NCI-H1436 (cell line): ENCODE measurements at regions not wholly inside any gene's neighbourhood (a gene's known extent, or its start where the extent isn't known, plus 50 kb on each side); places are given as distances from the start of the nearest gene placed in this dataset.
A peak's percentile ranks its signal among the peaks of the same experiment; 100 is the strongest.

Experiments
- DNase-seq: peaks from one replicate; lab custom pipeline; 2025; lab: John Stamatoyannopoulos, UW

DNA sequence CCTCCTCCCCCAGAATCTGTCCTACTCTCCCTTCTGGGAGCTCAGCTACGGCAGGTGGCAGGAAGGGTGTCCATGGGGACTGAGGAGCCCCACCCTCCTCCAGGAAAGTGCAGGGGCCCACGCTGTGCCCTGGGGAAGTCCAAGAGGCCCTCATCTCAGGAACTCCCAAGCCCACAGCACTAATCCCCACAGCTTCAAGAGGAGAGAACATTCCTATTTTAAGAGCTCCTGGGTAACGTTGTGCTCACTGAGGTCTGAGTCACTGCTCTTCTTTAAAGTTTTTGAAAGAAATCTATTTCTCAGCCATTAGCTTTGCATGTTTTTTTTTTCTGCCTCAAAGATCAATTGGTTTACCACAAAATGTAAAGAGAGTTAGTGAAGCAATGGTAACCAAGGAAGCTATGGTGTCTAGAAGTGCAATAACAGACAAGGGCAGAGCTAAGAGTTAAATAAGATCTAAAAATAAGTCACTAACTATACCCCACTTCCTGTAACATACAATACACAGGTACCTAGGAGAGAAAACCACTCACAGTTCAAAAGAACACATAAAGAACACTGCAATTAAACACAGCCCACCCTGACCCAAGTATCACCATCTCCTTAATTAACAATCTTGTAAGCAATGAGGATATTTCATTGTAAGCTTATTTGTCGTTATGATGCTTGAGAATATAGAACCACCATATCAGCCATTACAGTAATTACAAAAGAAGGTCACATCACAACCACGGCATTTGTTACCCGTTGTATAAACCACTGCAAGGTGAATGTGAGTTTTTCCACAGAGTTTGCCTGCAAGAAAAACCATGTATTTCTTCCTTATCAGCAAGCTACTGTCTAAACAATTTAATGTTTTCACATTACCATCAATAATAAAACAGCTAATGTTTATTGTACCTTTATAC lies 382.3 kb upstream of the SLC30A5 start:
- peak; percentile 8 for DNase-seq

DNA sequence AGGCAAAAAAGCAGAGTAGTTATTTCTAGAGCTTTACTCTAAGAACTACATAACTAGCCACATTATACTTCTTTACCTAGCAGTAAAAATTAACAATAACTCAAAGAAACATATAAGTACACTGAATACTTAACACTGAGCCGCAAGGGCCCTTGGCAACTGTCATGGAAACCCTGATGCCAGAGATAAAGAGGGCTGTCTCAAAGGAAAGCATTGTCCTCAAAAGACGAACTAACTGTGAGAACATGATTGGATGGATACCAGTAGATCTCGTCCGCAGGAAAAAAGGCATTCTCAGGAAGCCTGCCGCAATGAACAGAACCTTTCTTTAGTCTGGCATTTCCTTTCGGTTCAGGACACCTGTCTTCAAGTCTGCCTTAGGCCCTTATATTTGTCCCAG lies 379.0 kb upstream of the SLC30A5 start:
- no peak for DNase-seq

GRCh38 chr5:68720884-68721610 lies 372.8 kb upstream of the SLC30A5 start:
- no peak for DNase-seq

DNA sequence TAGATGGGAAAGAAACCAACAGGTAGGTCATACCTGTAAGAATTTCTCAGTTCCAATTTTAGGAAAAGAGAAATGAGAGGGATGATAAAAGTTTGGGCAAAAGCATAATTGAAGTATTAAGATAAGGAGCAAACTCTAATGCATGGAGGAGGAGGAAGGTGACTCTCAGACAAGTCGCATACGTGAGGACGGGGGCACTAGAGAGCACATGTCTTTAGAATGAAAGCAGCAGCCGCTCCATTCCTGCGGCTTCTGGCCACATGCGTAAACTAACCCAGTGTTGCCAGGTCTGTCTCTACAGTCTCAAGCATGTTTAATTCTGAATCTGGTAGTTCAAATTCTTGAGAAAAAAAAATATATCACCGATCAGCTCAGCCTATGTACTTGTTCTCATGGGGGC lies 371.5 kb upstream of the SLC30A5 start:
- DNase-seq, result no peak

- DNase-seq, result no peak
These were observed 367.7 kb upstream of the SLC30A5 start for GRCh38 chr5:68725905-68726683.

DNA sequence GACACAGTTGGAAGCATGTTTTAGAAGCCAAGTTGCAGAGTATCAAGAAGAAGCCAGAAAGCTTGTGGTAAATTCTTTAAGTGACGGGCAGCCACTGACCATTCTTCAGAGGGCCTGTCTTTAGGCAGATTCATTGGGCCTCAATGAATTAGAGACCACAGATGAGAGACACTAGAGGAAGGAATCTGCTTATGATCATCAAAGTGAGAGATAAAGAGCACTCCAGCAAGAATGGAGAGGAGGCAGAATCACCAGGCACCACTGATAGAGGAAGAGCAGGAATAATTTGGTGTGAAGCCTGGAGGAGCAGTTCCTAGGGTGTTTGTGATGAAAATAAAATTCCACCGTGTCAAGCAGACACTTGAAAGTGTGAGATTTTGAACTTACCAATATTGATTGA lies 365.9 kb upstream of the SLC30A5 start:
- no peak for DNase-seq

DNA sequence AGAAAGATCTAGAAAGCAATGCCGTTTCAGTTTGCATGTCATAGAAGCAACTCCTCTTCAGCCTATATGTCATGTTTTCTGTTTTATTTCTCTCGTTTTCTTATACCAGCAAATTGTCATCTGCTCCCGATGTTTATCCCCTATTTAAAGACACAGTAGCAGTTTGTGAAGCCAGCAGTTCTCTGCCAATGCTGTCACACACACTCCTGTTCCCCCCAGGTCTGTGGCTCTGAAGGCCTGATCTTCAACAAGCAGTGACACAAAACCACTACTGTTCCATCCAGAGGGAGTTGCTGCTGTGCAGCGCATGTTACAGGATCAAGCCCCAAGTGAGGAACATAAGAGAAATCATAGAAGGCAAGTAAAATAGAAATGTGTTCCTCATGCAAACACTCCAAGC lies 364.1 kb upstream of the SLC30A5 start:
- no peak for DNase-seq

DNA sequence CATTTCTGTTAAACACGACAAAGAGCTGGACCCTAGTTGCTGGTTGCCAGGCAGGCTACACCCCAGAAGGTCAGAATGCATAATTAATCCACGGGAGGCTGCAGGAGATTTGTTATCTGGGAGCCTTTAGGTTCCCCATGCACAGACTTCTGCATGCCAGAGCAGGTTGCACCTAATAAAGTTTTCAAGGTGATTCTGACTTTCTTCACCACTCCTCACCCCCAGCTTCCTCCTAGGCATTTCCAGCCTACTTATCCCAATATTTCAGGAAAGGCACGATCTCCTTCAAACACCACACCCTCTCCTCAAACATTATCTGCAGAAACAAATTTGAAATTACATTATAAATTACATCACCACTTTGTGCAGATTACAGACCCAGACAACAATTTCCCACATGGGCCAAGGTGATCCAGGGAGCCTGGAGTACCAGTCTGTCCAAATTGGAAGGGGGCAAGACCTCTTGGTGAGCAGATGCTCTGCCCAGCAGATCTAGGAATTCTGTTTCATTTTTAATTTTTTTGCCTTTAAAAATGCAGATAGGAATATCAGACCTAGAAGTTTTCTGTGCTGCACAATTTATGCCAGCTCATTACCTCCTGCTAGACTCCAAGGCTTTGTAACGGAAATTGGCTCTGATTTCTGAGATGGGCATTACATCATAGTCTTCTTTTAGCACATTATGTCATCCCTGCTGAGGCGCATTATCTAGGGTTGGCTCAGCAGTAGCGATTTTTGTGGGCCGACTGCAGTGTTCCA lies 363.4 kb upstream of the SLC30A5 start:
- DNase-seq, result peak; percentile 28

DNA sequence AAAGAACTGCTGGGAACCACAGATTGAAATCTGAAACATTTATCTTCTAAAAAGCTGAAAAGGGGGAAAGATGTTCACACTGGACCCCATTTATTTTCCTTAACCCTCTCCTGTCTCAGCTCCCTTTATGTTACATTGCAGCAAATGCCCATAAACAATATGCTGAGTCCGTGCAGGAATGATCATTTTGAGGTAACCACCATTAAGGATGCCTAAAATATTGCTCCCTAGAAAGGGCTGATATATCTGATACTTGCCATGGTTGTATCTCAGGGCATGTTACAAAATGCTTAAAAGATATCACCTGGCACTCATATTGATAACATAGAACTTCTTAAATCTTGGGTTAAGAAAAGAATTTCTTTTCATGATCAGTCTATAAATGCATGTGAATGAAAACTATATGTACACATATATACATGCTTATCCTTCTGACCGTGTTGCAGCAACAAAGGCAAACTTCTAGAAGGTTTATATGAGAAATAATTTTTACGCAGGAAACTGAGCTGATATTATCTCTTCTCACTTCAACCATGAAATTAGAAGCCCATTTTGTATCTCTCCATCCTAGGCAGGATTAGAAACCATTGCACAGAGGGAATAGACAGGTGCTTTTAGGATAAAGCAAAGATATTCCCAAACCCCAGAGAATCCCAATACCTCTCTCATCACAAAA lies 362.7 kb upstream of the SLC30A5 start:
- no peak for DNase-seq

DNA sequence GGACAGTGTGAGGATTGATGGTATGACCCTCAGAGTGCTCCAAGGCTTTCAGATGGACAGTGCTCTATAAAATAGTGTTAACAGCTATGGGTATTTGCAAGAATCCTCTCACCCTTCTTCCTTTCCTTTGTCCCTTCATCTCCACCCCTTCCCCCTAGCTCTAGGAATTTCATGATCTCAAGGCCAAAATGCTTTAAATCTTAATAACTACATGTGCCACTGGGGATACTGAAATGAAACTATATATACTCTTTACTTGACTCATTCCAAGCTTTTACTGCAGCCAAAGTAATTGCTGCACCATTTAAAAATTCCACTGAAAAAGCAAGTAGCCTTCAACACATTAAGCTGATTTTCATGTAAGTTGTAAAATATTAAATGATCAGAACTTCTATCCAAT lies 361.6 kb upstream of the SLC30A5 start:
- no peak for DNase-seq

DNA sequence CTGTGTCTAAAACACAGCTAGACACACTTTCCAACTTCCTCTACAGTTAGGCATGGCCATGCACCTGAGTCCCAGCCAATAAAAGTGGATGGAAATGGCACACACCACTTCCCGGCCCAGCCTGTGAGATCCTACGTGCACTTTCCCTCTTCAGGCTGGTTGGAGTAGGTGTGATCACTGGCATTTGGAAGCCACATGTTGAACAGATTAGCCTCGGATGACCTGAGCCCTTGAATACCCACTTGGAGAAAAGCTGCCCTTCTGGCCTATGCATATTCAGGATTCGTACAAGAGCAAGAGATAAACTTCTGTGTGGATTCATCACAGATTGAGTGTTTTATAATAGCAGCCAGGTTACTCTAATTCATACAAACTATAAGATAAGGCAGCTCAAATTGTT lies 359.0 kb upstream of the SLC30A5 start:
- DNase-seq, result no peak

GRCh38 chr5:68738236-68738635 lies 355.6 kb upstream of the SLC30A5 start:
- DNase-seq, result no peak

GRCh38 chr5:68738841-68739240 lies 355.0 kb upstream of the SLC30A5 start:
- DNase-seq, result no peak

GRCh38 chr5:68739752-68740151 lies 354.1 kb upstream of the SLC30A5 start:
- DNase-seq, result no peak

GRCh38 chr5:68740226-68740910 lies 353.4 kb upstream of the SLC30A5 start:
- DNase-seq, result peak; percentile 19

DNA sequence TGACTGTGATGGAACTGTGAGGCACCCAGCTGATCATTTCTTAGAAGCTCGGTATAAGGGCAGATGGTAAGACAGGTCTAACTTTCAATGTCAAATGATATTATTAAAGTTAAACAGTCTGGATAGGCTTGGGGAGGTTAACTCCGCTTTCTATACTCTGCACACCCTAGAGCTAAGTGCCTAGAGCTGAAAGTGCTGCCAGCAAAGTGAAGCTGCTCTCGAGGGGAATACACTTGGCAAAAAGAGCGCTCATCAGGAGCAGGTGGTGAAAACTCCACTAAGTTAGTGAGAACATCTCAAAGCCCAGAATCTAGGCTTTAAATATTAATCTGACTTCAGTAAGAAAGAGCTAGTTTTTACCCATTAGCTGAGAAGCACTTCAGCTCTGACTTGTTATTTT lies 349.6 kb upstream of the SLC30A5 start:
- DNase-seq, result no peak

GRCh38 chr5:68745448-68745847 lies 348.4 kb upstream of the SLC30A5 start:
- DNase-seq, result peak; percentile 6

DNA sequence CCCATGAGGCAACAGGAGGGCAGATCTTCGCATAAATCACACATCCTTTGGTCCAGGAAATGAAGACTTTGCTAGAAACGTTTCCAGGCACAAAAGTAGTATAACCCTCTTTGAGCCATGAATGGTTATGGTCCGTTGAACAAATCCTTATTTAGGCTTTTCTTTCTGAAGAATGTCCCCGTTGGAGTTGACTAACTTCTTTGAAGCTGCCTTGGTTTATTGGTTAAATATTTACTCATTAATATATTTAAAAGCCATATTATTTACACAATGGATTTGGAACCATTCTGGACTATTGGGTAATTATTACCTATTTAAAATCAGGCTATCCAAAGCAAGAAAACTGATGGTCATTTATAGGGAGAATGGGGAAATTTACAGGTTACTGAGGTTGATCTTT lies 347.6 kb upstream of the SLC30A5 start:
- DNase-seq, result no peak

- DNase-seq, result no peak
These were observed 347.0 kb upstream of the SLC30A5 start for GRCh38 chr5:68746643-68747420.

GRCh38 chr5:68747521-68747920 lies 346.3 kb upstream of the SLC30A5 start:
- no peak for DNase-seq
